ENCODE measurements at regions not wholly inside any gene's neighbourhood (a gene's known extent, or its start where the extent isn't known, plus 50 kb on each side); places are given as distances from the start of the nearest gene placed in this dataset.

- Histone ChIP-seq H3K36me3 (replicated peaks; ENCODE audit: insufficient read depth, low read length) (no peaks in the 10 kb centered on the region), H4K20me1 (ENCODE audit: insufficient read depth, low read length) (no peaks in the 10 kb centered on the region), H3K4me3 (ENCODE audit: low read length) (no peak overlapping the region), H3K27me3 (replicated peaks; ENCODE audit: insufficient read depth, low read length) (no peaks in the 10 kb centered on the region), H3K27ac (ENCODE audit: low read length) (no peak overlapping the region), H3K79me2 (ENCODE audit: low read length) (no peaks in the 10 kb centered on the region), H3K9me3 (replicated peaks; ENCODE audit: insufficient read depth, low read length) (no peaks in the 10 kb centered on the region), H3F3A (ENCODE audit: insufficient read depth, low read length) (no peaks in the 10 kb centered on the region), H3K9ac (ENCODE audit: low read length) (no peak overlapping the region), H2AFZ (ENCODE audit: low read length) (no peak overlapping the region), H3K9me2 (replicated peaks; ENCODE audit: insufficient read depth, low read length) (no peaks in the 10 kb centered on the region), H3K4me2 (ENCODE audit: low read depth, low read length) (no peak overlapping the region), H3K4me1 (ENCODE audit: low read length) (no peaks in the 10 kb centered on the region)
- DNase-seq = no peak
- no peak for TF ChIP-seq EZH2 (optimal IDR thresholded peaks at IDR 0.05; ENCODE audit: low read depth, low read length)
- no peak for TF ChIP-seq EZH2phosphoT487 (IDR thresholded peaks at IDR 0.05; ENCODE audit: low read length)
- TF ChIP-seq CTCF (IDR thresholded peaks at IDR 0.05; ENCODE audit: low read length) = no peak
Observed at GRCh38 chr6:146925846-146926245, 278.4 kb upstream of the STXBP5 start.

GRCh38 chr6:146928503-146928902 is 275.7 kb upstream of the STXBP5 start:
- Histone ChIP-seq H3K4me2 (ENCODE audit: low read depth, low read length) (no peak overlapping the region), H4K20me1 (ENCODE audit: insufficient read depth, low read length) (no peaks in the 10 kb centered on the region), H2AFZ (ENCODE audit: low read length) (no peak overlapping the region), H3K4me3 (ENCODE audit: low read length) (no peak overlapping the region), H3K9me3 (replicated peaks; ENCODE audit: insufficient read depth, low read length) (no peaks in the 10 kb centered on the region), H3K9ac (ENCODE audit: low read length) (no peak overlapping the region), H3F3A (ENCODE audit: insufficient read depth, low read length) (no peaks in the 10 kb centered on the region), H3K27me3 (replicated peaks; ENCODE audit: insufficient read depth, low read length) (no peaks in the 10 kb centered on the region), H3K9me2 (replicated peaks; ENCODE audit: insufficient read depth, low read length) (no peaks in the 10 kb centered on the region), H3K27ac (ENCODE audit: low read length) (no peak overlapping the region), H3K4me1 (ENCODE audit: low read length) (no peaks in the 10 kb centered on the region), H3K36me3 (replicated peaks; ENCODE audit: insufficient read depth, low read length) (no peaks in the 10 kb centered on the region), H3K79me2 (ENCODE audit: low read length) (no peaks in the 10 kb centered on the region)
- DNase-seq = no peak
- TF ChIP-seq EZH2 (optimal IDR thresholded peaks at IDR 0.05; ENCODE audit: low read depth, low read length) (no peak), EZH2phosphoT487 (IDR thresholded peaks at IDR 0.05; ENCODE audit: low read length) (no peak), CTCF (IDR thresholded peaks at IDR 0.05; ENCODE audit: low read length) (no peak)

GRCh38 chr6:146931214-146931613 is 273.0 kb upstream of the STXBP5 start:
- Histone ChIP-seq H3K9me2 (replicated peaks; ENCODE audit: insufficient read depth, low read length) (no peaks in the 10 kb centered on the region), H3K4me2 (ENCODE audit: low read depth, low read length) (no peak overlapping the region), H3K27ac (ENCODE audit: low read length) (no peak overlapping the region), H3K36me3 (replicated peaks; ENCODE audit: insufficient read depth, low read length) (no peaks in the 10 kb centered on the region), H3K79me2 (ENCODE audit: low read length) (no peaks in the 10 kb centered on the region), H3K4me1 (ENCODE audit: low read length) (no peaks in the 10 kb centered on the region), H3K9ac (ENCODE audit: low read length) (no peak overlapping the region), H3K27me3 (replicated peaks; ENCODE audit: insufficient read depth, low read length) (no peaks in the 10 kb centered on the region), H3K9me3 (replicated peaks; ENCODE audit: insufficient read depth, low read length) (no peaks in the 10 kb centered on the region), H2AFZ (ENCODE audit: low read length) (no peak overlapping the region), H3F3A (ENCODE audit: insufficient read depth, low read length) (no peaks in the 10 kb centered on the region), H4K20me1 (ENCODE audit: insufficient read depth, low read length) (no peaks in the 10 kb centered on the region), H3K4me3 (ENCODE audit: low read length) (no peak overlapping the region)
- DNase-seq = no peak
- no peak for TF ChIP-seq EZH2phosphoT487 (IDR thresholded peaks at IDR 0.05; ENCODE audit: low read length)
- no peak for TF ChIP-seq CTCF (IDR thresholded peaks at IDR 0.05; ENCODE audit: low read length)
- TF ChIP-seq EZH2 (optimal IDR thresholded peaks at IDR 0.05; ENCODE audit: low read depth, low read length) = no peak

All from MM.1S (cell line).